ENCODE measurements at regions not wholly inside any gene's neighbourhood (a gene's known extent, or its start where the extent isn't known, plus 50 kb on each side); places are given as distances from the start of the nearest gene placed in this dataset.
A peak's percentile ranks its signal among the peaks of the same experiment; 100 is the strongest.

- Histone ChIP-seq H3K27ac (ENCODE audit: low read depth, low read length) (no peak overlapping the region), H3K4me1 (ENCODE audit: control insufficient read depth in 5 of 5, insufficient read depth in 5 of 5, low read length in 5 of 5) (peaks cover 0 to 2% (median 1%) of the 10 kb centered on the region in 5 donors), H3K27me3 (ENCODE audit: control insufficient read depth in 5 of 5, insufficient read depth in 4 of 5, low read length in 5 of 5) (no peaks in the 10 kb centered on the region), H3K4me3 (ENCODE audit: low read depth in 1 of 5, low read length in 5 of 5) (no peak overlapping the region), H3K36me3 (ENCODE audit: control insufficient read depth in 5 of 5, insufficient read depth in 5 of 5, low read length in 5 of 5) (no peaks in the 10 kb centered on the region), H3K9ac (ENCODE audit: low read length in 5 of 5) (no peak overlapping the region), H3K9me3 (ENCODE audit: control insufficient read depth in 5 of 5, low read length in 5 of 5) (no peaks in the 10 kb centered on the region)
Measured at GRCh38 chr4:128363966-128364365, 76.4 kb upstream of the PGRMC2 start.

- Histone ChIP-seq H3K27ac (ENCODE audit: low read depth, low read length) (no peak overlapping the region), H3K4me1 (ENCODE audit: control insufficient read depth in 5 of 5, insufficient read depth in 5 of 5, low read length in 5 of 5) (peaks cover 0 to 14% (median 13%) of the 10 kb centered on the region in 5 donors), H3K9ac (ENCODE audit: low read length in 5 of 5) (no peak overlapping the region), H3K36me3 (ENCODE audit: control insufficient read depth in 5 of 5, insufficient read depth in 5 of 5, low read length in 5 of 5) (no peaks in the 10 kb centered on the region), H3K27me3 (ENCODE audit: control insufficient read depth in 5 of 5, insufficient read depth in 4 of 5, low read length in 5 of 5) (no peaks in the 10 kb centered on the region), H3K4me3 (ENCODE audit: low read depth in 1 of 5, low read length in 5 of 5) (no peak overlapping the region), H3K9me3 (ENCODE audit: control insufficient read depth in 5 of 5, low read length in 5 of 5) (no peaks in the 10 kb centered on the region)
Measured at GRCh38 chr4:128362760-128363159, 75.1 kb upstream of the PGRMC2 start.

GRCh38 chr4:128359422-128359821, 71.8 kb upstream of the PGRMC2 start:
- Histone ChIP-seq H3K4me3 (ENCODE audit: low read depth in 1 of 5, low read length in 5 of 5) (no peak overlapping the region), H3K4me1 (ENCODE audit: control insufficient read depth in 5 of 5, insufficient read depth in 5 of 5, low read length in 5 of 5) (peaks cover 0 to 33% (median 26%) of the 10 kb centered on the region in 5 donors), H3K9ac (ENCODE audit: low read length in 5 of 5) (no peak overlapping the region), H3K27ac (ENCODE audit: low read depth, low read length) (no peak overlapping the region), H3K9me3 (ENCODE audit: control insufficient read depth in 5 of 5, low read length in 5 of 5) (peaks cover 0 to 4% (median 0%) of the 10 kb centered on the region in 5 donors), H3K36me3 (ENCODE audit: control insufficient read depth in 5 of 5, insufficient read depth in 5 of 5, low read length in 5 of 5) (no peaks in the 10 kb centered on the region), H3K27me3 (ENCODE audit: control insufficient read depth in 5 of 5, insufficient read depth in 4 of 5, low read length in 5 of 5) (no peaks in the 10 kb centered on the region)

- Histone ChIP-seq H3K4me3 (ENCODE audit: low read depth in 1 of 5, low read length in 5 of 5) (peak overlapping the region in 1 of 5 donors; percentile 10), H3K4me1 (ENCODE audit: control insufficient read depth in 5 of 5, insufficient read depth in 5 of 5, low read length in 5 of 5) (peaks cover 0 to 38% (median 31%) of the 10 kb centered on the region in 5 donors), H3K27me3 (ENCODE audit: control insufficient read depth in 5 of 5, insufficient read depth in 4 of 5, low read length in 5 of 5) (no peaks in the 10 kb centered on the region), H3K36me3 (ENCODE audit: control insufficient read depth in 5 of 5, insufficient read depth in 5 of 5, low read length in 5 of 5) (no peaks in the 10 kb centered on the region), H3K9ac (ENCODE audit: low read length in 5 of 5) (no peak overlapping the region), H3K27ac (ENCODE audit: low read depth, low read length) (peak overlapping the region; percentile 54), H3K9me3 (ENCODE audit: control insufficient read depth in 5 of 5, low read length in 5 of 5) (peaks cover 0 to 4% (median 0%) of the 10 kb centered on the region in 5 donors)
Measured at GRCh38 chr4:128358913-128359279, 71.3 kb upstream of the PGRMC2 start.

- Histone ChIP-seq H3K4me3 (ENCODE audit: low read depth in 1 of 5, low read length in 5 of 5) (peak overlapping the region in 1 of 5 donors; percentile 10), H3K27ac (ENCODE audit: low read depth, low read length) (peak overlapping the region; percentile 54), H3K27me3 (ENCODE audit: control insufficient read depth in 5 of 5, insufficient read depth in 4 of 5, low read length in 5 of 5) (no peaks in the 10 kb centered on the region), H3K36me3 (ENCODE audit: control insufficient read depth in 5 of 5, insufficient read depth in 5 of 5, low read length in 5 of 5) (no peaks in the 10 kb centered on the region), H3K9me3 (ENCODE audit: control insufficient read depth in 5 of 5, low read length in 5 of 5) (peaks cover 0 to 4% (median 0%) of the 10 kb centered on the region in 5 donors), H3K4me1 (ENCODE audit: control insufficient read depth in 5 of 5, insufficient read depth in 5 of 5, low read length in 5 of 5) (peaks cover 0 to 39% (median 34%) of the 10 kb centered on the region in 5 donors), H3K9ac (ENCODE audit: low read length in 5 of 5) (no peak overlapping the region)
Measured at GRCh38 chr4:128358231-128358912, 70.8 kb upstream of the PGRMC2 start.

GRCh38 chr4:128357286-128357685, 69.7 kb upstream of the PGRMC2 start:
- H3K9me3 ChIP-seq (ENCODE audit: control insufficient read depth in 5 of 5, low read length in 5 of 5): peaks cover 0 to 4% (median 0%) of the 10 kb centered on the region in 5 donors
- H3K27ac ChIP-seq (ENCODE audit: low read depth, low read length): peak overlapping the region; percentile 21
- H3K4me1 ChIP-seq (ENCODE audit: control insufficient read depth in 5 of 5, insufficient read depth in 5 of 5, low read length in 5 of 5): peaks cover 0 to 39% (median 34%) of the 10 kb centered on the region in 5 donors
- no peaks in the 10 kb centered on the region for H3K36me3 ChIP-seq (ENCODE audit: control insufficient read depth in 5 of 5, insufficient read depth in 5 of 5, low read length in 5 of 5)
- H3K4me3 ChIP-seq (ENCODE audit: low read depth in 1 of 5, low read length in 5 of 5): no peak overlapping the region
- no peak overlapping the region for H3K9ac ChIP-seq (ENCODE audit: low read length in 5 of 5)
- H3K27me3 ChIP-seq (ENCODE audit: control insufficient read depth in 5 of 5, insufficient read depth in 4 of 5, low read length in 5 of 5): no peaks in the 10 kb centered on the region

GRCh38 chr4:128355305-128355704, 67.7 kb upstream of the PGRMC2 start:
- Histone ChIP-seq H3K9ac (ENCODE audit: low read length in 5 of 5) (no peak overlapping the region), H3K4me1 (ENCODE audit: control insufficient read depth in 5 of 5, insufficient read depth in 5 of 5, low read length in 5 of 5) (peaks cover 0 to 39% (median 34%) of the 10 kb centered on the region in 5 donors), H3K4me3 (ENCODE audit: low read depth in 1 of 5, low read length in 5 of 5) (no peak overlapping the region), H3K27me3 (ENCODE audit: control insufficient read depth in 5 of 5, insufficient read depth in 4 of 5, low read length in 5 of 5) (no peaks in the 10 kb centered on the region), H3K27ac (ENCODE audit: low read depth, low read length) (peak overlapping the region; percentile 38), H3K36me3 (ENCODE audit: control insufficient read depth in 5 of 5, insufficient read depth in 5 of 5, low read length in 5 of 5) (no peaks in the 10 kb centered on the region), H3K9me3 (ENCODE audit: control insufficient read depth in 5 of 5, low read length in 5 of 5) (peaks cover 0 to 4% (median 0%) of the 10 kb centered on the region in 5 donors)

- Histone ChIP-seq H3K9ac (ENCODE audit: low read length in 5 of 5) (no peak overlapping the region), H3K36me3 (ENCODE audit: control insufficient read depth in 5 of 5, insufficient read depth in 5 of 5, low read length in 5 of 5) (no peaks in the 10 kb centered on the region), H3K4me3 (ENCODE audit: low read depth in 1 of 5, low read length in 5 of 5) (peak overlapping the region in 1 of 5 donors; percentile 7), H3K4me1 (ENCODE audit: control insufficient read depth in 5 of 5, insufficient read depth in 5 of 5, low read length in 5 of 5) (peaks cover 0 to 42% (median 39%) of the 10 kb centered on the region in 5 donors), H3K27me3 (ENCODE audit: control insufficient read depth in 5 of 5, insufficient read depth in 4 of 5, low read length in 5 of 5) (no peaks in the 10 kb centered on the region), H3K9me3 (ENCODE audit: control insufficient read depth in 5 of 5, low read length in 5 of 5) (peaks cover 0 to 4% (median 0%) of the 10 kb centered on the region in 5 donors), H3K27ac (ENCODE audit: low read depth, low read length) (peak overlapping the region; percentile 38)
Measured at GRCh38 chr4:128354205-128354821, 66.7 kb upstream of the PGRMC2 start.

- Histone ChIP-seq H3K4me3 (ENCODE audit: low read depth in 1 of 5, low read length in 5 of 5) (no peak overlapping the region), H3K9ac (ENCODE audit: low read length in 5 of 5) (no peak overlapping the region), H3K9me3 (ENCODE audit: control insufficient read depth in 5 of 5, low read length in 5 of 5) (peaks cover 0 to 4% (median 0%) of the 10 kb centered on the region in 5 donors), H3K27me3 (ENCODE audit: control insufficient read depth in 5 of 5, insufficient read depth in 4 of 5, low read length in 5 of 5) (no peaks in the 10 kb centered on the region), H3K27ac (ENCODE audit: low read depth, low read length) (no peak overlapping the region), H3K36me3 (ENCODE audit: control insufficient read depth in 5 of 5, insufficient read depth in 5 of 5, low read length in 5 of 5) (no peaks in the 10 kb centered on the region), H3K4me1 (ENCODE audit: control insufficient read depth in 5 of 5, insufficient read depth in 5 of 5, low read length in 5 of 5) (peaks cover 0 to 38% (median 36%) of the 10 kb centered on the region in 5 donors)
Measured at GRCh38 chr4:128353791-128354190, 66.2 kb upstream of the PGRMC2 start.

- Histone ChIP-seq H3K27me3 (ENCODE audit: control insufficient read depth in 5 of 5, insufficient read depth in 4 of 5, low read length in 5 of 5) (no peaks in the 10 kb centered on the region), H3K36me3 (ENCODE audit: control insufficient read depth in 5 of 5, insufficient read depth in 5 of 5, low read length in 5 of 5) (no peaks in the 10 kb centered on the region), H3K4me1 (ENCODE audit: control insufficient read depth in 5 of 5, insufficient read depth in 5 of 5, low read length in 5 of 5) (peaks cover 0 to 41% (median 25%) of the 10 kb centered on the region in 5 donors), H3K9ac (ENCODE audit: low read length in 5 of 5) (no peak overlapping the region), H3K27ac (ENCODE audit: low read depth, low read length) (no peak overlapping the region), H3K4me3 (ENCODE audit: low read depth in 1 of 5, low read length in 5 of 5) (no peak overlapping the region), H3K9me3 (ENCODE audit: control insufficient read depth in 5 of 5, low read length in 5 of 5) (no peaks in the 10 kb centered on the region)
Measured at GRCh38 chr4:128351502-128351901, 63.9 kb upstream of the PGRMC2 start.
